Sigmoid colon (tissue), 3 donors: ENCODE measurements at regions not wholly inside any gene's neighbourhood (a gene's known extent, or its start where the extent isn't known, plus 50 kb on each side); places are given as distances from the start of the nearest gene placed in this dataset.

Experiments
- POLR2A ChIP-seq, 2 donors: fragments of 450-650 bp; IDR thresholded peaks; one replicate each; pipeline ENCODE4 v1.6.1; 2016; ENCODE audit warnings: antibody characterized with exemption in 2 of 2, mild to moderate bottlenecking in 2 of 2, moderate library complexity in 2 of 2
- TF ChIP-seq, protein P1 (sequence below), 4 experiments: fragments of 450-650 bp in 3 of 4; fragments of 200-600 bp in 1 of 4; IDR thresholded peaks; one replicate each; pipeline ENCODE4 v1.5.1; 2016 to 2019; ENCODE audit warnings: antibody characterized with exemption in 4 of 4, mild to moderate bottlenecking in 3 of 4, moderate library complexity in 2 of 4

- TF ChIP-seq, protein P1, sequence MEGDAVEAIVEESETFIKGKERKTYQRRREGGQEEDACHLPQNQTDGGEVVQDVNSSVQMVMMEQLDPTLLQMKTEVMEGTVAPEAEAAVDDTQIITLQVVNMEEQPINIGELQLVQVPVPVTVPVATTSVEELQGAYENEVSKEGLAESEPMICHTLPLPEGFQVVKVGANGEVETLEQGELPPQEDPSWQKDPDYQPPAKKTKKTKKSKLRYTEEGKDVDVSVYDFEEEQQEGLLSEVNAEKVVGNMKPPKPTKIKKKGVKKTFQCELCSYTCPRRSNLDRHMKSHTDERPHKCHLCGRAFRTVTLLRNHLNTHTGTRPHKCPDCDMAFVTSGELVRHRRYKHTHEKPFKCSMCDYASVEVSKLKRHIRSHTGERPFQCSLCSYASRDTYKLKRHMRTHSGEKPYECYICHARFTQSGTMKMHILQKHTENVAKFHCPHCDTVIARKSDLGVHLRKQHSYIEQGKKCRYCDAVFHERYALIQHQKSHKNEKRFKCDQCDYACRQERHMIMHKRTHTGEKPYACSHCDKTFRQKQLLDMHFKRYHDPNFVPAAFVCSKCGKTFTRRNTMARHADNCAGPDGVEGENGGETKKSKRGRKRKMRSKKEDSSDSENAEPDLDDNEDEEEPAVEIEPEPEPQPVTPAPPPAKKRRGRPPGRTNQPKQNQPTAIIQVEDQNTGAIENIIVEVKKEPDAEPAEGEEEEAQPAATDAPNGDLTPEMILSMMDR (IDR thresholded peaks at IDR 0.05) = no peak
- no peak for TF ChIP-seq POLR2A (IDR thresholded peaks at IDR 0.05)
Observed at GRCh38 chr6:91716361-91716760, 1129.5 kb upstream of the MAP3K7 start.
